GM23338 (cell line): ENCODE measurements at regions not wholly inside any gene's neighbourhood (a gene's known extent, or its start where the extent isn't known, plus 50 kb on each side); places are given as distances from the start of the nearest gene placed in this dataset.

Source experiments
- ATAC-seq: fragments of 200-7000 bp; cut with Tn5 transposase; 3 replicates; pipeline ENCODE4 v1.9.1; 2020
- DNase-seq: peaks from one replicate; pipeline ENCODE4 v3.0.0-alpha.2; 2015; ENCODE audit warnings: low spot score
- H2AFZ ChIP-seq: fragments of 200-600 bp; sonication (generic); 2 replicates; pipeline ENCODE4 v1.8.0; 2016; ENCODE audit warnings: antibody characterized with exemption, mild to moderate bottlenecking, moderate library complexity
- H3F3A ChIP-seq: fragments of 200-600 bp; sonication (generic); replicated peaks from 2 replicates; pipeline ENCODE4 v1.8.0; 2017; ENCODE audit warnings: antibody characterized with exemption, mixed run types, low read depth
- H3K27ac ChIP-seq: fragments of 200-600 bp; sonication (generic); 2 replicates; pipeline ENCODE4 v1.6.1; 2016; ENCODE audit warnings: low read depth
- H3K27me3 ChIP-seq: fragments of 200-600 bp; sonication (generic); 2 replicates; pipeline ENCODE4 v1.8.0; 2016; ENCODE audit warnings: mild to moderate bottlenecking, mixed run types, moderate library complexity; ENCODE audit not compliant: insufficient read depth
- H3K36me3 ChIP-seq: fragments of 200-600 bp; sonication (generic); 2 replicates; pipeline ENCODE4 v1.8.0; 2016; ENCODE audit warnings: mild to moderate bottlenecking; ENCODE audit not compliant: insufficient read depth
- H3K4me1 ChIP-seq: fragments of 200-600 bp; sonication (generic); 2 replicates; pipeline ENCODE4 v1.8.0; 2016; ENCODE audit warnings: mild to moderate bottlenecking, moderate library complexity; ENCODE audit not compliant: insufficient read depth
- H3K4me2 ChIP-seq: fragments of 200-600 bp; sonication (generic); 2 replicates; pipeline ENCODE4 v1.7.1; 2017; ENCODE audit warnings: mixed run types
- H3K4me3 ChIP-seq: fragments of 200-600 bp; sonication (generic); 2 replicates; pipeline ENCODE4 v1.6.1; 2016; ENCODE audit warnings: mixed run types
- H3K79me2 ChIP-seq: fragments of 200-600 bp; sonication (generic); replicated peaks from 2 replicates; pipeline ENCODE4 v1.8.0; 2017; ENCODE audit warnings: mild to moderate bottlenecking; ENCODE audit not compliant: insufficient read depth
- H3K9me2 ChIP-seq: fragments of 200-600 bp; sonication (generic); 2 replicates; pipeline ENCODE4 v1.8.0; 2017; ENCODE audit not compliant: insufficient read depth
- H4K20me1 ChIP-seq: fragments of 200-600 bp; sonication (generic); replicated peaks from 2 replicates; pipeline ENCODE4 v1.8.0; 2017; ENCODE audit warnings: mild to moderate bottlenecking; ENCODE audit not compliant: insufficient read depth
- H3K27ac Mint-ChIP-seq: 2 replicates; pipeline ENCODE4 v1.8.0; 2020; ENCODE audit warnings: inconsistent platforms, mild to moderate bottlenecking, moderate library complexity, mixed read lengths
- H3K27me3 Mint-ChIP-seq: 3 replicates; pipeline ENCODE4 v1.8.0; 2022; ENCODE audit warnings: low read depth, mild to moderate bottlenecking, moderate library complexity, mixed read lengths, inconsistent platforms; ENCODE audit not compliant: insufficient read depth, poor library complexity
- H3K36me3 Mint-ChIP-seq: 3 replicates; pipeline ENCODE4 v1.8.0; 2021; ENCODE audit warnings: low read depth, mild to moderate bottlenecking, inconsistent platforms, moderate library complexity, mixed read lengths
- H3K4me1 Mint-ChIP-seq: 3 replicates; pipeline ENCODE4 v1.8.0; 2020; ENCODE audit warnings: mild to moderate bottlenecking, inconsistent platforms, mixed read lengths
- H3K4me3 Mint-ChIP-seq: 3 replicates; pipeline ENCODE4 v1.8.0; 2021; ENCODE audit warnings: moderate library complexity, mild to moderate bottlenecking, inconsistent platforms, mixed read lengths
- H3K9me3 Mint-ChIP-seq: 3 replicates; pipeline ENCODE4 v1.8.0; 2020; ENCODE audit warnings: moderate library complexity, mild to moderate bottlenecking, inconsistent platforms, mixed read lengths
- CREB1 ChIP-seq: fragments of 250-450 bp; sonication (Bioruptor Pico); IDR thresholded peaks from 2 replicates; pipeline ENCODE4 v1.5.0; 2020; ENCODE audit warnings: low read depth, mild to moderate bottlenecking, moderate library complexity
- EZH2 ChIP-seq: fragments of 200-600 bp; sonication (generic); IDR thresholded peaks from one replicate; pipeline ENCODE4 v1.8.0; 2017; ENCODE audit warnings: antibody characterized with exemption, mild to moderate bottlenecking, low read depth; ENCODE audit not compliant: unreplicated experiment
- EZH2phosphoT487 ChIP-seq: fragments of 200-600 bp; sonication (generic); IDR thresholded peaks from one replicate; pipeline ENCODE4 v1.8.1; 2018; ENCODE audit warnings: antibody characterized with exemption; ENCODE audit not compliant: unreplicated experiment
- JUNB ChIP-seq: IDR thresholded peaks from one replicate; pipeline ENCODE4 v1.6.1; 2016; ENCODE audit warnings: antibody characterized with exemption; ENCODE audit not compliant: unreplicated experiment
- NANOG ChIP-seq: IDR thresholded peaks from 2 replicates; pipeline ENCODE4 v1.6.1; 2016; ENCODE audit warnings: antibody characterized with exemption, borderline replicate concordance
- POLR2AphosphoS5 ChIP-seq: IDR thresholded peaks from 2 replicates; pipeline ENCODE4 v1.6.1; 2016; ENCODE audit warnings: antibody characterized with exemption, low read depth
- STAT1 ChIP-seq: IDR thresholded peaks from one replicate; pipeline ENCODE4 v1.6.1; 2016; ENCODE audit warnings: antibody characterized with exemption; ENCODE audit not compliant: unreplicated experiment
- ZNF114 ChIP-seq: fragments of 250-450 bp; sonication (Bioruptor Pico); IDR thresholded peaks from 2 replicates; pipeline ENCODE4 v1.5.0; 2020; ENCODE audit warnings: mild to moderate bottlenecking, moderate library complexity
- ZNF331 ChIP-seq: fragments of 250-450 bp; sonication (Bioruptor Pico); IDR thresholded peaks from 2 replicates; pipeline ENCODE4 v1.5.0; 2020; ENCODE audit warnings: low read depth, mild to moderate bottlenecking, moderate library complexity
- TF ChIP-seq, protein P1 (sequence below): IDR thresholded peaks from one replicate; pipeline ENCODE4 v1.6.1; 2018; ENCODE audit warnings: antibody characterized with exemption; ENCODE audit not compliant: unreplicated experiment
- TF ChIP-seq, protein P2 (sequence below), 2 experiments: fragments of 200-600 bp in 1 of 2; sonication (generic) in 1 of 2; conservative IDR thresholded peaks; 2 replicates each; pipeline versions ENCODE4 v1.5.1 to v1.6.1; 2016 to 2017; ENCODE audit warnings: antibody characterized with exemption in 2 of 2, low read depth in 2 of 2, mild to moderate bottlenecking in 2 of 2, moderate library complexity in 1 of 2
- TF ChIP-seq, protein P3 (sequence below): IDR thresholded peaks from 2 replicates; pipeline ENCODE4 v1.6.1; 2016; ENCODE audit warnings: antibody characterized with exemption
- TF ChIP-seq, protein P4 (sequence below): fragments of 250-450 bp; sonication (Bioruptor Pico); IDR thresholded peaks from 2 replicates; pipeline ENCODE4 v1.5.0; 2020; ENCODE audit warnings: mild to moderate bottlenecking, moderate library complexity

DNA sequence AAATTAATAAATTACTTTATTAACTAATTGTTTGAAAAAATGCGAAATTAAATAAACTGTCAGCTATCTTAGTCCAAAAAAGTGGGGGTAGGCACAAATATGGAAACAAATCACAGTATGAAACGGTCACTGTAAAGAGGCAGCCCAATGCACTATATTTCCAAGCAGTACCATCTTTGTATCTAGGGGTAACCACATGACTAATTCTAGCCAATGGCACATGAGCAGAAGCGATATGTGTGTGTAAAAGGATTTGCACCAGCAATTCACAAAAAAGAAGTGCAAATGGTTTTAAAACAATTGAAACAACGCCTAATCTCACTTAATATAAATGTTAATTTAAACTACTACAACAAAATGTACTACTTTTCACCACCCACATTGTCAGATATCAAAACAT, 129.5 kb upstream of the PRNP start:
- Mint-ChIP-seq H3K27ac (no peak overlapping the region), H3K27me3 (no peaks in the 10 kb centered on the region), H3K9me3 (no peaks in the 10 kb centered on the region), H3K4me3 (no peak overlapping the region), H3K36me3 (no peaks in the 10 kb centered on the region), H3K4me1 (peaks cover under 1% of the 10 kb centered on the region; the same call in 2 of the 3 replicates)
- Histone ChIP-seq H3K9me2 (0 out of 2 replicates have a peak, but pooled peaks cover 7% of the 10 kb centered on the region), H3K27ac (no peak overlapping the region), H2AFZ (no peak overlapping the region), H3K79me2 (no peaks in the 10 kb centered on the region), H3F3A (no peaks in the 10 kb centered on the region), H3K4me2 (no peak overlapping the region), H3K4me3 (no peak overlapping the region), H3K36me3 (no peaks in the 10 kb centered on the region), H4K20me1 (no peaks in the 10 kb centered on the region), H3K4me1 (peaks cover under 1% of the 10 kb centered on the region; the same call in 1 of the 2 replicates), H3K27me3 (no peaks in the 10 kb centered on the region)
- TF ChIP-seq STAT1, result no peak
- no peak for TF ChIP-seq EZH2
- TF ChIP-seq, protein P1, sequence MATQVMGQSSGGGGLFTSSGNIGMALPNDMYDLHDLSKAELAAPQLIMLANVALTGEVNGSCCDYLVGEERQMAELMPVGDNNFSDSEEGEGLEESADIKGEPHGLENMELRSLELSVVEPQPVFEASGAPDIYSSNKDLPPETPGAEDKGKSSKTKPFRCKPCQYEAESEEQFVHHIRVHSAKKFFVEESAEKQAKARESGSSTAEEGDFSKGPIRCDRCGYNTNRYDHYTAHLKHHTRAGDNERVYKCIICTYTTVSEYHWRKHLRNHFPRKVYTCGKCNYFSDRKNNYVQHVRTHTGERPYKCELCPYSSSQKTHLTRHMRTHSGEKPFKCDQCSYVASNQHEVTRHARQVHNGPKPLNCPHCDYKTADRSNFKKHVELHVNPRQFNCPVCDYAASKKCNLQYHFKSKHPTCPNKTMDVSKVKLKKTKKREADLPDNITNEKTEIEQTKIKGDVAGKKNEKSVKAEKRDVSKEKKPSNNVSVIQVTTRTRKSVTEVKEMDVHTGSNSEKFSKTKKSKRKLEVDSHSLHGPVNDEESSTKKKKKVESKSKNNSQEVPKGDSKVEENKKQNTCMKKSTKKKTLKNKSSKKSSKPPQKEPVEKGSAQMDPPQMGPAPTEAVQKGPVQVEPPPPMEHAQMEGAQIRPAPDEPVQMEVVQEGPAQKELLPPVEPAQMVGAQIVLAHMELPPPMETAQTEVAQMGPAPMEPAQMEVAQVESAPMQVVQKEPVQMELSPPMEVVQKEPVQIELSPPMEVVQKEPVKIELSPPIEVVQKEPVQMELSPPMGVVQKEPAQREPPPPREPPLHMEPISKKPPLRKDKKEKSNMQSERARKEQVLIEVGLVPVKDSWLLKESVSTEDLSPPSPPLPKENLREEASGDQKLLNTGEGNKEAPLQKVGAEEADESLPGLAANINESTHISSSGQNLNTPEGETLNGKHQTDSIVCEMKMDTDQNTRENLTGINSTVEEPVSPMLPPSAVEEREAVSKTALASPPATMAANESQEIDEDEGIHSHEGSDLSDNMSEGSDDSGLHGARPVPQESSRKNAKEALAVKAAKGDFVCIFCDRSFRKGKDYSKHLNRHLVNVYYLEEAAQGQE, result no peak
- TF ChIP-seq, protein P2, sequence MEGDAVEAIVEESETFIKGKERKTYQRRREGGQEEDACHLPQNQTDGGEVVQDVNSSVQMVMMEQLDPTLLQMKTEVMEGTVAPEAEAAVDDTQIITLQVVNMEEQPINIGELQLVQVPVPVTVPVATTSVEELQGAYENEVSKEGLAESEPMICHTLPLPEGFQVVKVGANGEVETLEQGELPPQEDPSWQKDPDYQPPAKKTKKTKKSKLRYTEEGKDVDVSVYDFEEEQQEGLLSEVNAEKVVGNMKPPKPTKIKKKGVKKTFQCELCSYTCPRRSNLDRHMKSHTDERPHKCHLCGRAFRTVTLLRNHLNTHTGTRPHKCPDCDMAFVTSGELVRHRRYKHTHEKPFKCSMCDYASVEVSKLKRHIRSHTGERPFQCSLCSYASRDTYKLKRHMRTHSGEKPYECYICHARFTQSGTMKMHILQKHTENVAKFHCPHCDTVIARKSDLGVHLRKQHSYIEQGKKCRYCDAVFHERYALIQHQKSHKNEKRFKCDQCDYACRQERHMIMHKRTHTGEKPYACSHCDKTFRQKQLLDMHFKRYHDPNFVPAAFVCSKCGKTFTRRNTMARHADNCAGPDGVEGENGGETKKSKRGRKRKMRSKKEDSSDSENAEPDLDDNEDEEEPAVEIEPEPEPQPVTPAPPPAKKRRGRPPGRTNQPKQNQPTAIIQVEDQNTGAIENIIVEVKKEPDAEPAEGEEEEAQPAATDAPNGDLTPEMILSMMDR (conservative IDR thresholded peaks at IDR 0.05; ENCODE audit: low read depth in 2 of 2), result no peak
- no peak for TF ChIP-seq NANOG
- TF ChIP-seq, protein P3, sequence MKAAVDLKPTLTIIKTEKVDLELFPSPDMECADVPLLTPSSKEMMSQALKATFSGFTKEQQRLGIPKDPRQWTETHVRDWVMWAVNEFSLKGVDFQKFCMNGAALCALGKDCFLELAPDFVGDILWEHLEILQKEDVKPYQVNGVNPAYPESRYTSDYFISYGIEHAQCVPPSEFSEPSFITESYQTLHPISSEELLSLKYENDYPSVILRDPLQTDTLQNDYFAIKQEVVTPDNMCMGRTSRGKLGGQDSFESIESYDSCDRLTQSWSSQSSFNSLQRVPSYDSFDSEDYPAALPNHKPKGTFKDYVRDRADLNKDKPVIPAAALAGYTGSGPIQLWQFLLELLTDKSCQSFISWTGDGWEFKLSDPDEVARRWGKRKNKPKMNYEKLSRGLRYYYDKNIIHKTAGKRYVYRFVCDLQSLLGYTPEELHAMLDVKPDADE, result no peak
- no peak for TF ChIP-seq CREB1 (CRISPR knock-in tag)
- no peak for TF ChIP-seq ZNF114 (CRISPR knock-in tag)
- TF ChIP-seq EZH2phosphoT487, result no peak
- TF ChIP-seq, protein P4, sequence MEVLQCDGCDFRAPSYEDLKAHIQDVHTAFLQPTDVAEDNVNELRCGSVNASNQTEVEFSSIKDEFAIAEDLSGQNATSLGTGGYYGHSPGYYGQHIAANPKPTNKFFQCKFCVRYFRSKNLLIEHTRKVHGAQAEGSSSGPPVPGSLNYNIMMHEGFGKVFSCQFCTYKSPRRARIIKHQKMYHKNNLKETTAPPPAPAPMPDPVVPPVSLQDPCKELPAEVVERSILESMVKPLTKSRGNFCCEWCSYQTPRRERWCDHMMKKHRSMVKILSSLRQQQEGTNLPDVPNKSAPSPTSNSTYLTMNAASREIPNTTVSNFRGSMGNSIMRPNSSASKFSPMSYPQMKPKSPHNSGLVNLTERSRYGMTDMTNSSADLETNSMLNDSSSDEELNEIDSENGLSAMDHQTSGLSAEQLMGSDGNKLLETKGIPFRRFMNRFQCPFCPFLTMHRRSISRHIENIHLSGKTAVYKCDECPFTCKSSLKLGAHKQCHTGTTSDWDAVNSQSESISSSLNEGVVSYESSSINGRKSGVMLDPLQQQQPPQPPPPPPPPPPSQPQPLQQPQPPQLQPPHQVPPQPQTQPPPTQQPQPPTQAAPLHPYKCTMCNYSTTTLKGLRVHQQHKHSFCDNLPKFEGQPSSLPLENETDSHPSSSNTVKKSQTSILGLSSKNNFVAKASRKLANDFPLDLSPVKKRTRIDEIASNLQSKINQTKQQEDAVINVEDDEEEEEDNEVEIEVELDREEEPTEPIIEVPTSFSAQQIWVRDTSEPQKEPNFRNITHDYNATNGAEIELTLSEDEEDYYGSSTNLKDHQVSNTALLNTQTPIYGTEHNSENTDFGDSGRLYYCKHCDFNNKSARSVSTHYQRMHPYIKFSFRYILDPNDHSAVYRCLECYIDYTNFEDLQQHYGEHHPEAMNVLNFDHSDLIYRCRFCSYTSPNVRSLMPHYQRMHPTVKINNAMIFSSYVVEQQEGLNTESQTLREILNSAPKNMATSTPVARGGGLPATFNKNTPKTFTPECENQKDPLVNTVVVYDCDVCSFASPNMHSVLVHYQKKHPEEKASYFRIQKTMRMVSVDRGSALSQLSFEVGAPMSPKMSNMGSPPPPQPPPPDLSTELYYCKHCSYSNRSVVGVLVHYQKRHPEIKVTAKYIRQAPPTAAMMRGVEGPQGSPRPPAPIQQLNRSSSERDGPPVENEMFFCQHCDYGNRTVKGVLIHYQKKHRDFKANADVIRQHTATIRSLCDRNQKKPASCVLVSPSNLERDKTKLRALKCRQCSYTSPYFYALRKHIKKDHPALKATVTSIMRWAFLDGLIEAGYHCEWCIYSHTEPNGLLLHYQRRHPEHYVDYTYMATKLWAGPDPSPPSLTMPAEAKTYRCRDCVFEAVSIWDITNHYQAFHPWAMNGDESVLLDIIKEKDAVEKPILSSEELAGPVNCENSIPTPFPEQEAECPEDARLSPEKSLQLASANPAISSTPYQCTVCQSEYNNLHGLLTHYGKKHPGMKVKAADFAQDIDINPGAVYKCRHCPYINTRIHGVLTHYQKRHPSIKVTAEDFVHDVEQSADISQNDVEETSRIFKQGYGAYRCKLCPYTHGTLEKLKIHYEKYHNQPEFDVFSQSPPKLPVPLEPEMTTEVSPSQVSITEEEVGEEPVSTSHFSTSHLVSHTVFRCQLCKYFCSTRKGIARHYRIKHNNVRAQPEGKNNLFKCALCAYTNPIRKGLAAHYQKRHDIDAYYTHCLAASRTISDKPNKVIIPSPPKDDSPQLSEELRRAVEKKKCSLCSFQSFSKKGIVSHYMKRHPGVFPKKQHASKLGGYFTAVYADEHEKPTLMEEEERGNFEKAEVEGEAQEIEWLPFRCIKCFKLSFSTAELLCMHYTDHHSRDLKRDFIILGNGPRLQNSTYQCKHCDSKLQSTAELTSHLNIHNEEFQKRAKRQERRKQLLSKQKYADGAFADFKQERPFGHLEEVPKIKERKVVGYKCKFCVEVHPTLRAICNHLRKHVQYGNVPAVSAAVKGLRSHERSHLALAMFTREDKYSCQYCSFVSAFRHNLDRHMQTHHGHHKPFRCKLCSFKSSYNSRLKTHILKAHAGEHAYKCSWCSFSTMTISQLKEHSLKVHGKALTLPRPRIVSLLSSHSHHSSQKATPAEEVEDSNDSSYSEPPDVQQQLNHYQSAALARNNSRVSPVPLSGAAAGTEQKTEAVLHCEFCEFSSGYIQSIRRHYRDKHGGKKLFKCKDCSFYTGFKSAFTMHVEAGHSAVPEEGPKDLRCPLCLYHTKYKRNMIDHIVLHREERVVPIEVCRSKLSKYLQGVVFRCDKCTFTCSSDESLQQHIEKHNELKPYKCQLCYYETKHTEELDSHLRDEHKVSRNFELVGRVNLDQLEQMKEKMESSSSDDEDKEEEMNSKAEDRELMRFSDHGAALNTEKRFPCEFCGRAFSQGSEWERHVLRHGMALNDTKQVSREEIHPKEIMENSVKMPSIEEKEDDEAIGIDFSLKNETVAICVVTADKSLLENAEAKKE, result no peak
- no peak for TF ChIP-seq POLR2AphosphoS5
- TF ChIP-seq JUNB, result no peak
- no peak for TF ChIP-seq ZNF331
- ATAC-seq (no peak), DNase-seq (no peak)
